NCI-H82 treated with DMSO at 0.1 percent for 48 hours (cell line): ENCODE measurements at regions not wholly inside any gene's neighbourhood (a gene's known extent, or its start where the extent isn't known, plus 50 kb on each side); places are given as distances from the start of the nearest gene placed in this dataset.

Experiments used
- DNase-seq: peaks from one replicate; lab custom pipeline; 2025; ENCODE audit not compliant: unreplicated experiment; lab: John Stamatoyannopoulos, UW

- DNase-seq: no peak
Measured at GRCh38 chr6:53417141-53417540, 68.4 kb upstream of the ELOVL5 start.

- no peak for DNase-seq
Measured at GRCh38 chr6:53413326-53413725, 64.6 kb upstream of the ELOVL5 start.

- no peak for DNase-seq
Measured at GRCh38 chr6:53412751-53413150, 64.0 kb upstream of the ELOVL5 start.

- DNase-seq: no peak
Measured at GRCh38 chr6:53412021-53412715, 63.4 kb upstream of the ELOVL5 start.

- DNase-seq: peak; percentile 98
Measured at GRCh38 chr6:53411451-53411850, 62.7 kb upstream of the ELOVL5 start.

- DNase-seq: peak; percentile 38
Measured at GRCh38 chr6:53410508-53411258, 61.9 kb upstream of the ELOVL5 start.

- DNase-seq: no peak
Measured at GRCh38 chr6:53408826-53409225, 60.1 kb upstream of the ELOVL5 start.

- DNase-seq: no peak
Measured at GRCh38 chr6:53399027-53399344, 50.2 kb upstream of the ELOVL5 start.

- no peak for DNase-seq
Measured at GRCh38 chr6:53398247-53399026, 49.7 kb upstream of the ELOVL5 start.
